ENCODE measurements at regions not wholly inside any gene's neighbourhood (a gene's known extent, or its start where the extent isn't known, plus 50 kb on each side); places are given as distances from the start of the nearest gene placed in this dataset.

DNA sequence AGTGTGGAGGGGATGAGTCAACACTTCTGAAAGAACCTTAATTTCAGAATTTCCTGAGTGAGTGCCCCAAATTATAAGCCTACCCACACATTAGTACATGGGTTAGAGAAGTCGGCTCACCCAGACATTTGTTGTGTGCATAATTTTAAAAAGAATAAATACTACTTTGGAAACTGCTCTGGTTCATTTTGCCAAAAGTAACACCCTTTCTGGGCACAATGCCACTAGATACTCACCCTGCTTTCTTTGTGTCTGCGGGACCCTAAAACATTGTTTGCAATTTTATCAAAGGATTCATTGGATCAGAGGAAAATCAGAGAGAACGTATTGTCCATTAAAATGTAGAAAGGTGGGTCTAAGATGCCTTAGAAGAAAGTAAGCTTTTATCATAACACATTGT is 245.5 kb upstream of the NRP1 start:
- Histone ChIP-seq H3K27ac (ENCODE audit: insufficient read depth, low read length) (no peak overlapping the region), H3K4me1 (ENCODE audit: control insufficient read depth, extremely low read depth, insufficient read depth, low read length) (no peaks in the 10 kb centered on the region), H3K27me3 (ENCODE audit: control insufficient read depth, insufficient read depth, low read length) (no peaks in the 10 kb centered on the region), H3K9me3 (ENCODE audit: control insufficient read depth, insufficient read depth, low read depth, low read length) (no peaks in the 10 kb centered on the region), H3K36me3 (ENCODE audit: control insufficient read depth, insufficient read depth, low read length) (no peaks in the 10 kb centered on the region), H3K4me3 (replicated peaks in 1 of 4; ENCODE audit: control extremely low read depth in 1 of 4, insufficient read depth in 1 of 4, low read depth in 3 of 4, low read length in 4 of 4) (no peak overlapping the region), H4K20me1 (ENCODE audit: control insufficient read depth, extremely low read depth, insufficient read depth, low read length) (no peaks in the 10 kb centered on the region), H2AFZ (ENCODE audit: low read length) (no peak overlapping the region), H3K79me2 (ENCODE audit: control insufficient read depth, insufficient read depth, low read length) (no peaks in the 10 kb centered on the region), H3K9ac (ENCODE audit: insufficient read depth, low read length) (no peak overlapping the region), H3K4me2 (ENCODE audit: extremely low read depth, insufficient read depth, low read length) (no peak overlapping the region)
- DNase-seq (ENCODE audit: low read depth in 2 of 2) = no peak
- TF ChIP-seq, protein P1, sequence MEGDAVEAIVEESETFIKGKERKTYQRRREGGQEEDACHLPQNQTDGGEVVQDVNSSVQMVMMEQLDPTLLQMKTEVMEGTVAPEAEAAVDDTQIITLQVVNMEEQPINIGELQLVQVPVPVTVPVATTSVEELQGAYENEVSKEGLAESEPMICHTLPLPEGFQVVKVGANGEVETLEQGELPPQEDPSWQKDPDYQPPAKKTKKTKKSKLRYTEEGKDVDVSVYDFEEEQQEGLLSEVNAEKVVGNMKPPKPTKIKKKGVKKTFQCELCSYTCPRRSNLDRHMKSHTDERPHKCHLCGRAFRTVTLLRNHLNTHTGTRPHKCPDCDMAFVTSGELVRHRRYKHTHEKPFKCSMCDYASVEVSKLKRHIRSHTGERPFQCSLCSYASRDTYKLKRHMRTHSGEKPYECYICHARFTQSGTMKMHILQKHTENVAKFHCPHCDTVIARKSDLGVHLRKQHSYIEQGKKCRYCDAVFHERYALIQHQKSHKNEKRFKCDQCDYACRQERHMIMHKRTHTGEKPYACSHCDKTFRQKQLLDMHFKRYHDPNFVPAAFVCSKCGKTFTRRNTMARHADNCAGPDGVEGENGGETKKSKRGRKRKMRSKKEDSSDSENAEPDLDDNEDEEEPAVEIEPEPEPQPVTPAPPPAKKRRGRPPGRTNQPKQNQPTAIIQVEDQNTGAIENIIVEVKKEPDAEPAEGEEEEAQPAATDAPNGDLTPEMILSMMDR (conservative IDR thresholded peaks at IDR 0.05 in 1 of 2, IDR thresholded peaks at IDR 0.05 in 1 of 2; ENCODE audit: low read depth in 1 of 2, low read length in 2 of 2) = no peak
- TF ChIP-seq EZH2 (IDR thresholded peaks at IDR 0.05; ENCODE audit: low read length, missing control alignments) = no peak

DNA sequence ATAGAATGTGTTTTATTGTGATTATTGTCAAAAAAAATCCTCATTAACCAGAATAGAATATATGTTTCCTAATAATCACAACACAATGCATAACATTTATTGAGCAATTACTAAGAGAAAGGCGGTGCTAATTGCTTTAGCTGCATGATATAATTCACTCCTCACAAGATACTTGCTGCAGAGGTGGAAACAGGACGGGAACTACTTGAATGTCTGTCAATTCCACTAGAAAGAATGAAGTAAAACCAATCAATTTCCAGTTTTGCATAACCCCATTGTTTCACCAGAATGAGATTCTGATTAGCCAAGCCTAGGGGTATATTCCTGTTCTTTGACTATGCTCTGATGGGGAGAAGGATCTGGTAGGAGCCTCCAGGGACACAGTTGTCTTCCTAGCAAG is 239.1 kb upstream of the NRP1 start:
- TF ChIP-seq EZH2 (IDR thresholded peaks at IDR 0.05; ENCODE audit: low read length, missing control alignments) = no peak
- TF ChIP-seq, protein P1 (conservative IDR thresholded peaks at IDR 0.05 in 1 of 2, IDR thresholded peaks at IDR 0.05 in 1 of 2; ENCODE audit: low read depth in 1 of 2, low read length in 2 of 2) = no peak
- DNase-seq (ENCODE audit: low read depth in 2 of 2) = no peak
- no peaks in the 10 kb centered on the region for H3K79me2 ChIP-seq (ENCODE audit: control insufficient read depth, insufficient read depth, low read length)
- no peak overlapping the region for H3K4me3 ChIP-seq (replicated peaks in 1 of 4; ENCODE audit: control extremely low read depth in 1 of 4, insufficient read depth in 1 of 4, low read depth in 3 of 4, low read length in 4 of 4)
- H3K9ac ChIP-seq (ENCODE audit: insufficient read depth, low read length) = no peak overlapping the region
- H3K36me3 ChIP-seq (ENCODE audit: control insufficient read depth, insufficient read depth, low read length) = no peaks in the 10 kb centered on the region
- H3K27ac ChIP-seq (ENCODE audit: insufficient read depth, low read length) = no peak overlapping the region
- no peak overlapping the region for H3K4me2 ChIP-seq (ENCODE audit: extremely low read depth, insufficient read depth, low read length)
- H2AFZ ChIP-seq (ENCODE audit: low read length) = no peak overlapping the region
- H3K9me3 ChIP-seq (ENCODE audit: control insufficient read depth, insufficient read depth, low read depth, low read length) = no peaks in the 10 kb centered on the region
- no peaks in the 10 kb centered on the region for H4K20me1 ChIP-seq (ENCODE audit: control insufficient read depth, extremely low read depth, insufficient read depth, low read length)
- no peaks in the 10 kb centered on the region for H3K4me1 ChIP-seq (ENCODE audit: control insufficient read depth, extremely low read depth, insufficient read depth, low read length)
- H3K27me3 ChIP-seq (ENCODE audit: control insufficient read depth, insufficient read depth, low read length) = no peaks in the 10 kb centered on the region

DNA sequence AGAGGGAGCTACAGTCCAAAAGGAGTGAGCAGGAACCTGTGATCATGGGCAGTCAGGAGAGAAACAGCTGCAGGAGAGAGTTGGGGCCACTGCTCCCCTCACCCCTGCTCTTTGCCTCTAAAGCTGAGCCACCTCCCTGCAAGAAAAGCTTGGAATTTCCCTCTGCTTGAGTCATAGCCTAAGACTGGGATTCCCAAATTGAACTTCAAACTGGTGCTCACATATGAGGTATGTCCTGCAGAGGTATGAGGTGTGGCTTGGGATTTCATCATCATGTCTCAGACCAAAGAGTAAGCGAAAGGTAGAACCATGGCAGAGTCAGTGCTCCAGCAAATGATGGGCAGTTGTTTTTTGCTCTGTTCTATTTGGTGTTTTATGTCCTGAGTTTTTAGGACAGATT is 237.1 kb upstream of the NRP1 start:
- Histone ChIP-seq H2AFZ (ENCODE audit: low read length) (no peak overlapping the region), H3K27ac (ENCODE audit: insufficient read depth, low read length) (no peak overlapping the region), H3K36me3 (ENCODE audit: control insufficient read depth, insufficient read depth, low read length) (no peaks in the 10 kb centered on the region), H3K79me2 (ENCODE audit: control insufficient read depth, insufficient read depth, low read length) (no peaks in the 10 kb centered on the region), H3K9ac (ENCODE audit: insufficient read depth, low read length) (no peak overlapping the region), H3K9me3 (ENCODE audit: control insufficient read depth, insufficient read depth, low read depth, low read length) (no peaks in the 10 kb centered on the region), H3K4me3 (replicated peaks in 1 of 4; ENCODE audit: control extremely low read depth in 1 of 4, insufficient read depth in 1 of 4, low read depth in 3 of 4, low read length in 4 of 4) (no peak overlapping the region), H3K4me2 (ENCODE audit: extremely low read depth, insufficient read depth, low read length) (no peak overlapping the region), H3K27me3 (ENCODE audit: control insufficient read depth, insufficient read depth, low read length) (no peaks in the 10 kb centered on the region), H3K4me1 (ENCODE audit: control insufficient read depth, extremely low read depth, insufficient read depth, low read length) (no peaks in the 10 kb centered on the region), H4K20me1 (ENCODE audit: control insufficient read depth, extremely low read depth, insufficient read depth, low read length) (no peaks in the 10 kb centered on the region)
- TF ChIP-seq, protein P1 (conservative IDR thresholded peaks at IDR 0.05 in 1 of 2, IDR thresholded peaks at IDR 0.05 in 1 of 2; ENCODE audit: low read depth in 1 of 2, low read length in 2 of 2) = no peak
- TF ChIP-seq EZH2 (IDR thresholded peaks at IDR 0.05; ENCODE audit: low read length, missing control alignments) = no peak
- DNase-seq (ENCODE audit: low read depth in 2 of 2) = peak in 1 of 2 donors; percentile 54
